Mesodermal cell (in vitro differentiated cells): ENCODE measurements at regions not wholly inside any gene's neighbourhood (a gene's known extent, or its start where the extent isn't known, plus 50 kb on each side); places are given as distances from the start of the nearest gene placed in this dataset.
"Not testable (repeated sequence)": the region's sequence is repeated elsewhere in the genome, so short reads cannot be mapped to it uniquely, and the experiment has no call there.

Experiments used
- H3K27ac ChIP-seq: 2 replicates; pipeline ENCODE4 v1.7.0; 2013; ENCODE audit warnings: mild to moderate bottlenecking, low read depth, low read length, moderate library complexity; ENCODE audit not compliant: severe bottlenecking
- H3K36me3 ChIP-seq: 2 replicates; pipeline ENCODE4 v1.7.1; 2013; ENCODE audit warnings: mild to moderate bottlenecking, low read length, moderate library complexity; ENCODE audit not compliant: control insufficient read depth, insufficient read depth
- H3K4me1 ChIP-seq: one replicate; pipeline ENCODE4 v1.7.1; 2013; ENCODE audit warnings: mild to moderate bottlenecking, low read length; ENCODE audit not compliant: insufficient read depth, control insufficient read depth, poor library complexity, severe bottlenecking
- H3K4me3 ChIP-seq: 2 replicates; pipeline ENCODE4 v1.7.0; 2013; ENCODE audit warnings: low read length, control low read depth, mild to moderate bottlenecking; ENCODE audit not compliant: insufficient read depth, poor library complexity, severe bottlenecking; ENCODE audit errors: extremely low read depth
- H3K9me3 ChIP-seq: 2 replicates; pipeline ENCODE4 v1.7.1; 2013; ENCODE audit warnings: mild to moderate bottlenecking, low read length, moderate library complexity; ENCODE audit not compliant: control insufficient read depth
- WGBS, 2 experiments: methylation state at CpG; one replicate each; pipeline ENCODE4 v1.1.5; 2013; ENCODE audit warnings: missing lambda C conversion rate in 2 of 2; ENCODE audit not compliant: insufficient coverage in 2 of 2; 5-methylcytosine and 5-hydroxymethylcytosine counted together

DNA sequence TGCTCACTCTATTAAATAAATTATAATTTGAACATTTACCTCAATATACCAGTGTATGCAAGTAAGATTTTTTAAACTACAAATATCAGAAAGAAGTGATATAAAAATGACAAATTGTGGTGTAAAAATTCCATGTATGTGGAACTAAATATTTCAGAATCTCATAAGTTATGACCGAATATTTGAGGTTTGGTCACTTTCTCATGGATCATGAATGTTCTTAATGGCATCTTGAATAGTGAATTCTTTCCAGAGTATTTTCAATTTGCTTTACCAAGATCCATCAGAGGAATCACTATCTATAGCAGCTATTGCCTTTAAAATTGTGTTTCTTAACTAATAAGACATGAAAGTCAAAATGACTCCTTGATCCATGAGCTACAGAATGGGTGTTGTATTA is 950.6 kb downstream of the TBC1D32 start:
- Histone ChIP-seq H3K9me3 (no peaks in the 10 kb centered on the region), H3K4me1 (no peaks in the 10 kb centered on the region), H3K36me3 (no peaks in the 10 kb centered on the region), H3K4me3 (no peak overlapping the region), H3K27ac (no peak overlapping the region)
- WGBS, 2 experiments = 100% methylated on average over 1 of the region's 1 CpG; no CpG with 5 or more reads in 1 of the 2 experiments

DNA sequence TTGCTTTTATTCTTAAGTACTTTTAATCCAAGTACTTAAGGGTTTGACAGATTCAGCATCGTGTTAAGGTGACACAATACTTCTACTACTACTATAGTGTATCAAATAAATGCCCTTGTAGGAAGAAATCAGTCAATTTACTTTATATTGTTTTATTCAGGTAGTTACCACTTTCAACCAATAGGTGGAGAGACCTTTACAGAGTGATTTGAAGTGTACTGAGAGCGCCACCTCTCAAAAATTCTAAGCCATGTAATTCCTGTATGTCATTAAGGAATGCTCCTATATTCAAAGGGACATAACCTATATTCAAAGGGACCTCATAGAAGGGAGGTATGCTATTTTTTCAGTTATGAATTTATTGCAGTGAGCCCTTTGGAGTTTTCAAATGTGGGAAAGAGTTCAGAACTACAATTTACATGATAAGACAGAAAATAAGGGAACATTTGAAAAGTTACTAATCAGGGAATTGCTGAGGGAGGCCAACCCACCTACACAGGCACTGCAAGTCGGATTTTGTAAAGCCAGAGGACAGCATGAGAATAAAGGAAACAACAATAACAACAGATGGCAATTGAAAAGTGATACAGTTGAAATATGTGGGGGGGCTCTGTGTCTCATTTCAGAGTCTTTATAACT is 955.6 kb downstream of the TBC1D32 start:
- no peak overlapping the region for H3K4me3 ChIP-seq
- H3K36me3 ChIP-seq = no peaks in the 10 kb centered on the region
- no peak overlapping the region for H3K27ac ChIP-seq
- H3K9me3 ChIP-seq = no peaks in the 10 kb centered on the region
- WGBS, 2 experiments = no CpG with 5 or more reads among the region's 3 CpGs
- H3K4me1 ChIP-seq = no peaks in the 10 kb centered on the region

DNA sequence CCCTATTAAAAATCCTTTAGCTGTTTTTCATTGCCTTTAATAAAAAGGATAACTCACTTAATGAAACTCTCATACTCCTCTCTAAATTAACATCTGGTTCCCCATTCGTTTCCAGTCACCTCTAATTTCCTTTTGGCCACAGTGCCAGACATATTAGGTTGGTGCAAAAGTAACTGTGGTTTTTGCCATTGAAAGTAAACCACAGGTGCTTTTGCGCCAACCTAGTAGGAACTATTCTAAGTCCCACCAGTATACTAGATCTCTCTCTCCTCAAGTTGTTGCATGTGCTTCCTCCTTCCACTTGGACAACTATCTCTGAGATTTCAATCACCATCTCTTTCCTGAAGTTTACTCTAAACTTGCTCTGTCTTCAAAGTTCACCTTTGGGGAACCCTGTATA is 961.1 kb downstream of the TBC1D32 start:
- Histone ChIP-seq H3K4me3 (no peak overlapping the region), H3K4me1 (no peaks in the 10 kb centered on the region), H3K36me3 (no peaks in the 10 kb centered on the region), H3K27ac (no peak overlapping the region), H3K9me3 (no peaks in the 10 kb centered on the region)
- 100% methylated on average over 1 of the region's 2 CpGs for WGBS, 2 experiments

DNA sequence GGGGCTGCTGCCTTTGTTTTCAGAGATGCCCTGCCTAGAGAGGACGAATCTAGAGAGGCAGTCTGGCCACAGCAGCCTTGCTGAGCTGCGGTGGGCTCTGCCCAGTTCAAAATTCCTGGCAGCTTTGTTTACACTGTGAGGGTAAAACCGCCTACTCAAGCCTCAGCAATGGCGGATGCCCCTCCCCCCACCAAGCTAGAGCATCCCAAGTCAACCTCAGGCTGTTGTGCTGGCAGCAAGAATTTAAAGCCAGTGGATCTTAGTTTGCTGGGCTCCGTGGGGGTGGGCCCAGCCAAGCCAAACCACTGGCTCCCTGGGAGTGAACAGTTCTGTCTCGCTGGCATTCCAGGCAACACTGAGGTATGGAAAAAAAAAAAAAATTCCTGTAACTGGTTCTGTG is 970.9 kb downstream of the TBC1D32 start:
- Histone ChIP-seq H3K4me3 (no peak overlapping the region), H3K27ac (no peak overlapping the region), H3K9me3 (peaks cover 2% of the 10 kb centered on the region), H3K36me3 (no peaks in the 10 kb centered on the region), H3K4me1 (peaks cover 9% of the 10 kb centered on the region)
- WGBS, 2 experiments = 59 to 61% methylated on average over 6 of the region's 6 CpGs

DNA sequence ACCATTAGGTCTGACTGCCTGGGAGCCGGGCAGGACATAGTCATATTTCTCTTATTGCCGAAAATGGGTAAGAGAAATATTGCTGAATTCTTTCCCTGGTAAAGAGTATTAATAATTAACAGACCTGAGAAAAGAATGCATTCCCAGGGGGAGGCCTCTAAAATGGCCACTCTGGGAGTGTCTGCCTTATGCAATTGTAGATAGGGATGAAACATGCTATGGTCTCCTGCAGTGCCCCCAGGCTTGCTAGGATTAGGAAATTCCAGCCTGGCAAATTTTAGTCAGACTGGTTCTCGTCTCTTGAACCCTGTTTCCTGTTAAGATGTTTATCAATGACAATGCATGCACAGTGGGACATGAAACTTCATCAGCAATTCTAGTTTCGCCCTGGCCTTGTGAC is 975.7 kb downstream of the TBC1D32 start:
- not testable (repeated sequence) for H3K9me3 ChIP-seq, H3K36me3 ChIP-seq, H3K4me3 ChIP-seq, H3K27ac ChIP-seq, H3K4me1 ChIP-seq
- 100% methylated on average over 1 of the region's 4 CpGs for WGBS, 2 experiments

GRCh38 chr6:120357447-120357846 is 976.8 kb downstream of the TBC1D32 start:
- H3K4me3 ChIP-seq = no peak overlapping the region
- no peak overlapping the region for H3K27ac ChIP-seq
- peaks cover 3% of the 10 kb centered on the region for H3K9me3 ChIP-seq
- H3K36me3 ChIP-seq = no peaks in the 10 kb centered on the region
- H3K4me1 ChIP-seq = no peaks in the 10 kb centered on the region

DNA sequence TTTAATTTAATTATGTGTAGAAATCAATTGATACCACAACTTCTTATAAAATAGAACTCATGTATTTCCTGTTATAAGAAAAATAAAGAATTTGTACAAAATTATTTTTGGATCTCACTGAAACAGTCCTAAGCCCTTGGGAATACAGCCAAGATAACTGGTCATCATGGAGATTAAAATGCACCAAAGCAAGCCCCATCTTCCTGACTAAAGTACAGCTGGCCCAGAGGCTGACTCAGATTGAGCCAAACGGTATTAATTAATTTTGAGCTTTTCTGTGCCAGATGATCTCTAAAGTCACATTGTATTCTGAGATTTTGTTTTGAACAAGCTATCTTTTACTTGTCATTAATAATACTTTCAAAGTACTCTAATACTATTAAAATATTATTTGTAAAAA is 978.5 kb downstream of the TBC1D32 start:
- WGBS, 2 experiments = no CpG with 5 or more reads among the region's 1 CpG
- no peak overlapping the region for H3K4me3 ChIP-seq
- H3K36me3 ChIP-seq = no peaks in the 10 kb centered on the region
- H3K9me3 ChIP-seq = peaks cover 3% of the 10 kb centered on the region
- no peaks in the 10 kb centered on the region for H3K4me1 ChIP-seq
- H3K27ac ChIP-seq = no peak overlapping the region

- H3K27ac ChIP-seq = no peak overlapping the region
- no peaks in the 10 kb centered on the region for H3K4me1 ChIP-seq
- WGBS, 2 experiments = 100% methylated on average over 1 of the region's 1 CpG; no CpG with 5 or more reads in 1 of the 2 experiments
- H3K4me3 ChIP-seq = no peak overlapping the region
- H3K36me3 ChIP-seq = no peaks in the 10 kb centered on the region
- H3K9me3 ChIP-seq = peaks cover 3% of the 10 kb centered on the region
These were observed 979.7 kb downstream of the TBC1D32 start for GRCh38 chr6:120354452-120355098.

- Histone ChIP-seq H3K9me3 (no peaks in the 10 kb centered on the region), H3K4me3 (no peak overlapping the region), H3K27ac (no peak overlapping the region), H3K36me3 (no peaks in the 10 kb centered on the region), H3K4me1 (no peaks in the 10 kb centered on the region)
These were observed 981.8 kb downstream of the TBC1D32 start for GRCh38 chr6:120352491-120352890.

- WGBS, 2 experiments = 94 to 100% methylated on average over 2 of the region's 2 CpGs
- Histone ChIP-seq H3K36me3 (no peaks in the 10 kb centered on the region), H3K9me3 (no peaks in the 10 kb centered on the region), H3K4me1 (no peaks in the 10 kb centered on the region), H3K27ac (no peak overlapping the region), H3K4me3 (no peak overlapping the region)
These were observed 985.4 kb downstream of the TBC1D32 start for GRCh38 chr6:120348926-120349325.

- WGBS, 2 experiments = no CpG with 5 or more reads among the region's 1 CpG
- Histone ChIP-seq H3K4me1 (no peaks in the 10 kb centered on the region), H3K9me3 (no peaks in the 10 kb centered on the region), H3K27ac (no peak overlapping the region), H3K36me3 (no peaks in the 10 kb centered on the region), H3K4me3 (no peak overlapping the region)
These were observed 979.0 kb upstream of the MAN1A1 start for GRCh38 chr6:120328521-120328920.
